OCI-LY7 (cell line): ENCODE measurements at regions not wholly inside any gene's neighbourhood (a gene's known extent, or its start where the extent isn't known, plus 50 kb on each side); places are given as distances from the start of the nearest gene placed in this dataset.

Experiments used
- CTCF ChIP-seq: fragments of 200-600 bp; sonication (generic); conservative IDR thresholded peaks from 2 replicates; pipeline ENCODE4 v1.5.1; 2014; ENCODE audit warnings: mild to moderate bottlenecking, antibody characterized with exemption, low read length, moderate library complexity, mixed read lengths
- EZH2phosphoT487 ChIP-seq: fragments of 200-600 bp; sonication (generic); IDR thresholded peaks from 2 replicates; pipeline ENCODE4 v1.6.1; 2018; ENCODE audit warnings: low read depth, borderline replicate concordance, mild to moderate bottlenecking, mixed run types, antibody characterized with exemption, low read length, moderate library complexity, mixed read lengths

DNA sequence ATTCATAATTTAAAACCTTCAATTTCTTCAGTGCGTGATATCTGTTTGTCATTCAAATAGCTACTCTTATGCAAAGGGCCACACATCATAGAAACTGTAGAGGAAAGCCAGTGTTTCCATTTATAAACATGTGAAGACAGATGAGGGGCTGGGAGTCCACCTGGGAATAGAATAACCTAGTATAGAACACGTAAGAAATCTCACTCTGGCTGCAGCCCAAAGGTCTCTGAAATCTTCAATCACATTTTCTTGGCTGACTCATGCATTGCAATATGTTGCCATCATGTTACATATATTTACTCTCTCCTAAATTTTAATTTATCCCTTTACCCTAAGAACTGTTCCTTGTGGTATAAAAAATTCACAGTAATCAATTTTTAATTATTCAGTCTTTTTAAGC lies 123.2 kb downstream of the ELOVL4 start:
- TF ChIP-seq CTCF (no peak), EZH2phosphoT487 (no peak)
